ENCODE measurements at regions not wholly inside any gene's neighbourhood (a gene's known extent, or its start where the extent isn't known, plus 50 kb on each side); places are given as distances from the start of the nearest gene placed in this dataset.

GRCh38 chr20:4556781-4557180 lies 129.5 kb upstream of the PRNP start:
- DNase-seq = no peak

- no peak for DNase-seq
Observed at GRCh38 chr20:4555188-4555890, 130.9 kb upstream of the PRNP start.

- no peak for DNase-seq
Observed at GRCh38 chr20:4554346-4554745, 131.9 kb upstream of the PRNP start.

- DNase-seq = no peak
Observed at GRCh38 chr20:4552075-4552640, 134.1 kb upstream of the PRNP start.

- no peak for DNase-seq
Observed at GRCh38 chr20:4550740-4551139, 135.5 kb upstream of the PRNP start.

- DNase-seq = no peak
Observed at GRCh38 chr20:4549711-4550259, 136.5 kb upstream of the PRNP start.

GRCh38 chr20:4548552-4548951 lies 137.7 kb upstream of the PRNP start:
- no peak for DNase-seq

- no peak for DNase-seq
Observed at GRCh38 chr20:4546786-4547185, 139.5 kb upstream of the PRNP start.

GRCh38 chr20:4546342-4546741 lies 139.9 kb upstream of the PRNP start:
- DNase-seq = no peak

GRCh38 chr20:4545526-4545925 lies 140.7 kb upstream of the PRNP start:
- DNase-seq = no peak

- no peak for DNase-seq
Observed at GRCh38 chr20:4544765-4545164, 141.5 kb upstream of the PRNP start.

- DNase-seq = no peak
Observed at GRCh38 chr20:4542270-4542669, 144.0 kb upstream of the PRNP start.

- no peak for DNase-seq
Observed at GRCh38 chr20:4534315-4534714, 151.9 kb upstream of the PRNP start.

- DNase-seq = no peak
Observed at GRCh38 chr20:4533368-4534133, 152.7 kb upstream of the PRNP start.

GRCh38 chr20:4532772-4533171 lies 153.5 kb upstream of the PRNP start:
- no peak for DNase-seq

GRCh38 chr20:4524792-4525191 lies 161.5 kb upstream of the PRNP start:
- DNase-seq = no peak

- no peak for DNase-seq
Observed at GRCh38 chr20:4524307-4524706, 161.9 kb upstream of the PRNP start.

GRCh38 chr20:4522310-4522709 lies 163.9 kb upstream of the PRNP start:
- DNase-seq = no peak

- no peak for DNase-seq
Observed at GRCh38 chr20:4521170-4521968, 164.9 kb upstream of the PRNP start.

GRCh38 chr20:4519534-4519933 lies 166.7 kb upstream of the PRNP start:
- DNase-seq = no peak

GRCh38 chr20:4516876-4517275 lies 169.4 kb upstream of the PRNP start:
- no peak for DNase-seq

GRCh38 chr20:4513720-4514119 lies 172.5 kb upstream of the PRNP start:
- no peak for DNase-seq

- no peak for DNase-seq
Observed at GRCh38 chr20:4512891-4513550, 173.2 kb upstream of the PRNP start.

Measured in NCI-H510A treated with DMSO at 0.1 percent for 48 hours (cell line).